Kidney capillary endothelial cell (primary cell): ENCODE measurements at regions not wholly inside any gene's neighbourhood (a gene's known extent, or its start where the extent isn't known, plus 50 kb on each side); places are given as distances from the start of the nearest gene placed in this dataset.
A peak's percentile ranks its signal among the peaks of the same experiment; 100 is the strongest.
"Not testable (repeated sequence)": the region's sequence is repeated elsewhere in the genome, so short reads cannot be mapped to it uniquely, and the experiment has no call there.

Experiments used
- DNase-seq: peaks from one replicate; pipeline ENCODE4 v3.0.0-alpha.2; 2018; ENCODE audit warnings: low spot score

GRCh38 chr2:64795024-64795592 is 141.4 kb upstream of the SERTAD2 start:
- no peak for DNase-seq

GRCh38 chr2:64796926-64797325 is 143.2 kb upstream of the SERTAD2 start:
- no peak for DNase-seq

- no peak for DNase-seq
Measured at GRCh38 chr2:64797881-64798575, 144.3 kb upstream of the SERTAD2 start.

GRCh38 chr2:64799592-64800252 is 146.0 kb upstream of the SERTAD2 start:
- no peak for DNase-seq

GRCh38 chr2:64803776-64804175 is 150.1 kb upstream of the SERTAD2 start:
- no peak for DNase-seq

- no peak for DNase-seq
Measured at GRCh38 chr2:64804651-64805050, 150.9 kb upstream of the SERTAD2 start.

GRCh38 chr2:64807417-64807816 is 153.7 kb upstream of the SERTAD2 start:
- DNase-seq, result peak; percentile 97

GRCh38 chr2:64808092-64808491 is 154.4 kb upstream of the SERTAD2 start:
- no peak for DNase-seq

GRCh38 chr2:64808754-64809153 is 155.0 kb upstream of the SERTAD2 start:
- DNase-seq, result no peak

GRCh38 chr2:64809216-64809615 is 155.5 kb upstream of the SERTAD2 start:
- DNase-seq, result no peak

GRCh38 chr2:64812285-64812684 is 158.6 kb upstream of the SERTAD2 start:
- DNase-seq, result peak; percentile 65

- no peak for DNase-seq
Measured at GRCh38 chr2:64814007-64814406, 160.3 kb upstream of the SERTAD2 start.

GRCh38 chr2:64816526-64816925 is 162.8 kb upstream of the SERTAD2 start:
- not testable (repeated sequence) for DNase-seq

GRCh38 chr2:64817453-64817852 is 163.7 kb upstream of the SERTAD2 start:
- DNase-seq, result no peak

GRCh38 chr2:64818664-64819060 is 164.9 kb upstream of the SERTAD2 start:
- DNase-seq, result no peak

GRCh38 chr2:64819361-64819760 is 165.6 kb upstream of the SERTAD2 start:
- DNase-seq, result no peak

GRCh38 chr2:64819774-64820688 is 166.3 kb upstream of the SERTAD2 start:
- DNase-seq, result no peak

- no peak for DNase-seq
Measured at GRCh38 chr2:64820901-64821300, 167.2 kb upstream of the SERTAD2 start.

GRCh38 chr2:64823794-64824193 is 165.4 kb upstream of the SLC1A4 start:
- DNase-seq, result no peak

- peak; percentile 64 for DNase-seq
Measured at GRCh38 chr2:64825831-64826491, 163.2 kb upstream of the SLC1A4 start.

- DNase-seq, result no peak
Measured at GRCh38 chr2:64826703-64827102, 162.5 kb upstream of the SLC1A4 start.

GRCh38 chr2:64828261-64828660 is 160.9 kb upstream of the SLC1A4 start:
- no peak for DNase-seq
